Effector CD4-positive, alpha-beta T cell (primary cell): ENCODE measurements at regions not wholly inside any gene's neighbourhood (a gene's known extent, or its start where the extent isn't known, plus 50 kb on each side); places are given as distances from the start of the nearest gene placed in this dataset.

Experiments
- DNase-seq: peaks from one replicate; pipeline ENCODE4 v3.0.0-alpha.2; 2020

GRCh38 chr6:147826698-147827097, 318.2 kb downstream of the SAMD5 start:
- DNase-seq = no peak

DNA sequence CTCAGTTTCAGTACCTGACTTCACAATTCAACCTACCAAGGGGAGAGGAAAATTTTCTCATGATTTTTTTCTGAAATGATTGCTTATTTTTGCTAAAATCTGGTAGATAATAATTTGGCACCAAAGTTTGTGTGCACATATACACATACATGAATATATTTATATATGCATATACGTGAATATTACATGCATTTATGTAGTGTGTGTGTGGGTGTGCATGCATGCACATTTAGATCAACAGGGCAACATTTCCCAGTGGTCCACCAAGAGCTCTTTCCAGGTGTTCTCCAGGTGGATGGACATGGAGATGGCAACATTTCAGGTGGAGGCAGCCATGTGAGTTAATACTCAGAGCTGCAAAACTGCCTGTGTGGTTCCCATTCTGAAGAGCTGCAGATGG, 320.9 kb downstream of the SAMD5 start:
- DNase-seq = no peak

DNA sequence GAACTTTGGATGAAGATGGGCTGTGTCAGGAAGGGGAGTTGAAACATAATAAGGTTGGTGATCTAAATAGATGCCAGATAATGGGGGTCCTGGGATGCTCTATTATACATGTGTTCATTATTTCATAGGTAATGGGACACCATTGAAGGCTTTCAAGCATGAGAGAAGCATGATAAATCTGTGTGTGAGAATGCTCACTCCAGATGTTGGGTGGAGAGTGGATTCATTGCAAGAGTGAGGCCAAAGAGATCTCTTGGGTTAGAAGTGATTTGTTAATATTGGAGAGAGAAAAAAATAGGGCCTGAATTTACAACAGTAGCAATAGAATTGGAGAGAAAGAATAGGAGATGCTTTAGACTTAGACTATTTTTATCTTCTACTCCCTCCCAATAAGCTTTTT, 321.3 kb downstream of the SAMD5 start:
- no peak for DNase-seq

- no peak for DNase-seq
Measured at GRCh38 chr6:147831356-147831755, 322.9 kb downstream of the SAMD5 start.

DNA sequence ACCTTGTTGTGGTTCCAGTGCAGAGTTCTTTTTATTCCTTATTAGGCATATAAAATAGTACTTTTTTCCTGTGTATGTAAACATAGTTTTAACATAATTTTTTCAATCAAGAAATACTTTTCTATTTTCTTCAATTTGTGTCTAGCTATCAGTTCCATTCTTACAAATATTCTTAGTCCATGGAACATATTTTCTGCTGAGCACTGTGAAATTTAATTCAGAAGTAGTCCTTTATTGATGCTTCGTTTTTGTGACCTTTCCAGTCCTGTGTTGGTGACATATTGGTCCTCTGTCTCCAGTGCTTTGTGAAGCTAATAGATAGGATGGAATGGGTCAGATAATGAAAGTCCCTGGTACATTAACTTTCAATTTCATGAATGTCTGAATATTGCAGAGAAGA, 325.1 kb downstream of the SAMD5 start:
- DNase-seq = no peak

DNA sequence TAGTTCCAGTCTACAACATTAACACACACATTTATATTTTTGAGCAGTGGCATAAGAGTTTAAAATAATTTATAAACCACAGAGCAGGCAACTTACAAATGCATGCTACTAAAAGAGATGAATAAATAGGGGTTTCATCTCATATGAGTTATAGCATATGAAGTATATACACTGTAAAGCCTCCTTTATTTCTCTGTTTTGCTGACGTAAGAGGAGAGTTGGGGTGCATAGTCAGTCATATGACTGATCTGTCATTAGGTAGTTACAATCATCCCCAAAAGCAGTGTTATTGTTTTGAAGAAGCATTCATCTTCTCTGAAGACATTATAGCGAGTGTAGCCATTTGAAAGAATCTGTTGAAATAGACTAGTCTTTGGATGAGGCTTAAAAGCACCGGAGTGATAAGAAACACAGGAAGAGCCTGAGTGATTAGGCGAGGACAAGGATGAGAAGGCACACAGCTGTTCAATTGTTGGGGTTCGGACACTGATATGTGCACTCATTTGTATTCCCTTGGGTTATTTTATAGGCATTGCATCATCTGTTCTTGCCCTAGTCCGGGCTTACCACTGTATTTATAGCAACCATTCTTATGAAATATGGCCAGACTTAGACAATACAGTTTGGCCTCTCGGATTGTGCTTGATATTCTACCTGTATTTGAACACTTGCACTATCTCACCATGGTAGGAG, 325.7 kb downstream of the SAMD5 start:
- DNase-seq = no peak

DNA sequence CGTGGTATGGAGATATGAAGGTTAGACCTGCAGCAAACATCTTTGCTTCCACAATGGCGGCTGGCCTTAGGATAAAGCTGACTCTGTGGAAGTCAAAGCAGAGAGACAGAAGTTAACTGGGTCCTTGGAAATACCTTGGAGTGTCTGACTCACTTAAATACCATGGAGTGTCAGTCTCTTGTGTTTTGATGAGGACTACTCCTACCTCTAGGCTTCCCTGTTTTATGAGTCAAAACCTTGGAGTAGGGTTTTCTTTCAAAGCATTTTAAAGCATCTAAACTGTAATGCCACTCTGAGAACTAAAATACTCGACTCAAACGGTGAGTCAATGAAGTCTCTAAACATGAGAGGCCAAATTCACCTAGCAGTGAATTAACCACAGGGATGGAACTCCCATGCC, 329.1 kb downstream of the SAMD5 start:
- DNase-seq = no peak

- no peak for DNase-seq
Measured at GRCh38 chr6:147839708-147840610, 331.5 kb downstream of the SAMD5 start.

DNA sequence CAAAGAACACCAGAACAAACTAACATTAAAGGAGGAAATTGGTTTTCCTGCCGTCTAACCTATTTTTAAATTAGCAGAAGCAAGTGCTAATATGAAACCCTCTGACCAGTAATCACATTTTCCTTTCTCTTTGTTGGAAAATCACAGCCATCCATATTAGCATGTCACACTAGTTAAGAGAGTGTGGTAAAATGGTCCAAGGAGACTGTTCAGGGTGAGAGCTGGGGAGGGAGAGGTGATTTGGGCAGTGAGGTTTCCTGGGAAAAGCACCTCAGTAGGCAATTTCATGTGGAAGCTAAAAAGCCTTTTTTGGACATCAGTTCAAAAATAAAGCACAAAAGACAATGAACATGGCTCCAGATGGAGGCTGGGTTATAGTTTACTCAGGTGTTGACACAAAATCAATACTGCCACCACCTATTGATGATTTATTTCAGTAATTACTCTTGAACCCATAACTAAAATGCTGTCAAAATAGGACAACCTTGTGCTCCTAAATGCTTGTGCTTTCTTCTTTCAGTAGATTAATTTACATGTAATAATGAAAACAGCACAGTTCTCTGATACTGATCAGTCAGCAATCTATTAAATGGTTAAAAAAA, 333.2 kb downstream of the SAMD5 start:
- DNase-seq = no peak

DNA sequence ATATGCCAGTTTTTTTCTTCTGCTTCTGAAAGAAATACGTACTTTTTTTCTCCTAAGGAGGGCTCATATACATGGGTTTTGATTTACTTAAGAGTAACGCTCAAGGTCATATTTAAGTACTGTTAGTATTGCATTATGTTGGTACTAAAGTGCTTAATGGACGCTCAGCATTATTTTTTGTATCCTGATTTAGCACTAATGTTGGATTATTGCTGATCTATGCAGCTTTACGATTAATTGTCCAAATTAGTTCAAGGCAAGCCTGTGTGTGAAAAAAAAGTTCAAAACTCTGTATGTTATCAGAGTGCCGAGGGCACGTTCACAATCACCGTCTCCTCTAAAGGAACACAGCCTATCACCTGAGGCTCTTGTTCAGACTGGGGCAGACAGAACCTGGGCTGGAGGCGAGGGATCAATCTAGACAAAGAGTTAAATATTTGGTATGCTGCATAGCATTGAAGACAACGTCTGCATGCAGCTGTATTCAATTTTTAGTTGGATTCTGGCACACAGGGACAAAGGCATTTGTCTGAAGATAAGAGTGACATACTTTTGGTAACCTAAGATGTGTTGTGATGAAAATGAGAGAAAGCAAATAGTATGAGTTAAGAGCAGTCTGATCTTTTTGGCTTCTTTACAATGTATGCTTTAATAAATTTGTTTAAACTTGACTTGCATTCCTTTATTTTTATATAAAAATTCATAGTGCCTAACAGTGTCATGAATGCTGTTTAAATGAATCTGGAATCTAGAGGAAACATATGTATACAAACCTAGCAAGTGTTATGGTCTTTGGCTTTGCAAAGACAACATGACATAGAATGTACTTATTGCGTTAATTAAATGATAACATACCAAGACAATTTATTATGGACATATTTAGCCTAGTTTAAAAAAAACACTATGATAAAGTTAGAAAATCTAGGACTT, 341.2 kb downstream of the SAMD5 start:
- no peak for DNase-seq

- no peak for DNase-seq
Measured at GRCh38 chr6:147852772-147853171, 344.3 kb downstream of the SAMD5 start.

- no peak for DNase-seq
Measured at GRCh38 chr6:147853574-147853973, 345.1 kb downstream of the SAMD5 start.

GRCh38 chr6:147855803-147856482, 347.5 kb downstream of the SAMD5 start:
- no peak for DNase-seq

- DNase-seq = no peak
Measured at GRCh38 chr6:147856687-147857086, 348.2 kb downstream of the SAMD5 start.

- DNase-seq = no peak
Measured at GRCh38 chr6:147858421-147858820, 349.9 kb downstream of the SAMD5 start.

- no peak for DNase-seq
Measured at GRCh38 chr6:147859071-147859470, 350.6 kb downstream of the SAMD5 start.

- DNase-seq = no peak
Measured at GRCh38 chr6:147861696-147862095, 353.2 kb downstream of the SAMD5 start.

- no peak for DNase-seq
Measured at GRCh38 chr6:147867433-147868226, 359.1 kb downstream of the SAMD5 start.

DNA sequence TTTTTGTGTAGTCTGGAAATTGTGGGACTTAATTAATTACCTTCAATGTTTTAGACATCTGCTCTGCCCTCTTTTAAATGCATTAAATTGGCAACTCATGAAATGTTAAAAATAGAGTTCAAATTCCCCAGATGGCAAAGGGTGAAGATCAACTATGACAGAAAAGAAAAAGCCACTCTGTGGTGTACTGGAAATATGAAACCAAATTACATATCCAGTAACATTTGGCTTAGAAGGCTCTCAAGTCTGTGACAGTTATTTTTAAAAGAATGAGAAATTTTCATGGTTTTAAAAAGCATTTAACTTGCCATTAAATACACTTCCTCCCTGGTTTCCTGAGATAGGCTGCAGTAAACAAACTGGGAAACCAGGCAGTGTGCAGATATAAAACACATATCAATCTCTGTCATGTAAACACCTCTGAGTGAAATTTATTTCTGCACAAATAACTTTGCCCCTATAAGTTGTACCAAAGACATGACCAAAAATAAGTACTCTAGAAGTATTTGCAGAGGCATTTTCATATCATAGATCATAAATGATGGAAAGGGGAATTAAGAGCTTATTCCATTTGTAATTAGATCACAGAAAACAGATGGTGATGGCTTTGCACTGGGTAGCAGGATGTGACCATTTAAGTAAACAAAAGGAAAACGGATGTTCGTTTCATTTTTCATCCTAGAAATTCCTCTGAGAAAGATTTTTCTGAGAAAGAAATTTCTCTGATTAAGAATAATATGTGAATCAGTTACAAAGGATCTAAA, 360.1 kb downstream of the SAMD5 start:
- no peak for DNase-seq

GRCh38 chr6:147869201-147869600, 360.7 kb downstream of the SAMD5 start:
- no peak for DNase-seq
